AG10803 (cell line): ENCODE measurements at regions not wholly inside any gene's neighbourhood (a gene's known extent, or its start where the extent isn't known, plus 50 kb on each side); places are given as distances from the start of the nearest gene placed in this dataset.
"Not testable (repeated sequence)": the region's sequence is repeated elsewhere in the genome, so short reads cannot be mapped to it uniquely, and the experiment has no call there.

Experiments used
- DNase-seq: peaks from one replicate; pipeline ENCODE4 v3.0.0; 2010; ENCODE audit warnings: low read depth
- H3K4me3 ChIP-seq: 2 replicates; pipeline ENCODE4 v1.5.1; 2011; ENCODE audit warnings: mild to moderate bottlenecking, low read length, control low read depth
- CTCF ChIP-seq: conservative IDR thresholded peaks from 2 replicates; pipeline ENCODE4 v1.5.1; 2011; ENCODE audit warnings: mild to moderate bottlenecking, low read length, control low read depth, inconsistent platforms

- DNase-seq: no peak
- H3K4me3 ChIP-seq: no peak overlapping the region
- no peak for TF ChIP-seq CTCF
Measured at GRCh38 chr22:48629631-48630432, 1197.8 kb downstream of the BRD1 start.

- no peak for DNase-seq
- TF ChIP-seq CTCF: no peak
- H3K4me3 ChIP-seq: no peak overlapping the region
Measured at GRCh38 chr22:48628891-48629543, 1198.7 kb downstream of the BRD1 start.

DNA sequence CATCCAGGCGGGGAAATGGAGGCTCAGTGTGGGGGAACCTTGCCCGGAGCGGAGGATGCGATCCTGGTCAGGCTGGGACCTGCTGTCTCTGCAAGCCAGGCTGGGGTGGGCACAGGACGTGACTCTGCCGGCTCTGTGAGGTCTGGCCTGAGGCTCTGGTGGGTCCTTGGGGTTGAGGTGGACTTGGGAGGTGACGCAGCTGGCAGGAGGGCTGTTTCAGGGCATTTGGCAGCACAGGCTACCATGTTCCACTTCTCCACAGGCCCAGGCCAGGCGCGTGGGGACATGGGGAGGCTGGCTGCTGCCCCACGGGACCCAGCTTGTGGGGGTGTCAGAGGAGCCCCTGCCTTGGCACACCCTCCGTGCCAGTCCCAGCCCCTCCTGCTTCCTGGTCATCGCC is 1199.7 kb downstream of the BRD1 start:
- no peak overlapping the region for H3K4me3 ChIP-seq
- DNase-seq: no peak
- TF ChIP-seq CTCF: no peak

DNA sequence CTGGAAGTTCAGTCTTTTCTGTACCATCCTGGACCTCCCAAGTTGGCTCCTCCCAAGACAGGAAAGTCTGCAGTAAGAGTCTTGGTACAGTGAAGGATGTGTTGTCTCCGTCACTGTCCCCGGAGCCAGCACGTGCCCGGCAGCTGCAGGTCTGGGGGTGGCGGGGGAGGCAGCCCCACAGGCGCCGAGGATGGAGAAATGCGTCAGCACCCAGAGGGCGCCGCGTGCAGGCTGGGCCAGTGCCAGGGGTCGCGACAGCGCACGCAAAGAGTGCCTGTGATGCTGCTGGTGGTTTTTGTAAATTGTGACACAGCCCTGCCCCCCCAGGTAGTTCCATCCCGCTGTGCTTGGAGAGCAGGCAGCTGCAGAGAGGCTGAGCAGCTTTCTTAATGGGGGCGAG is 1200.5 kb downstream of the BRD1 start:
- TF ChIP-seq CTCF: no peak
- DNase-seq: peak; percentile 53
- no peak overlapping the region for H3K4me3 ChIP-seq

- no peak for TF ChIP-seq CTCF
- no peak for DNase-seq
- H3K4me3 ChIP-seq: no peak overlapping the region
Measured at GRCh38 chr22:48624401-48624800, 1203.3 kb downstream of the BRD1 start.

- TF ChIP-seq CTCF: no peak
Measured at GRCh38 chr22:48622891-48623545, 1204.7 kb downstream of the BRD1 start.

DNA sequence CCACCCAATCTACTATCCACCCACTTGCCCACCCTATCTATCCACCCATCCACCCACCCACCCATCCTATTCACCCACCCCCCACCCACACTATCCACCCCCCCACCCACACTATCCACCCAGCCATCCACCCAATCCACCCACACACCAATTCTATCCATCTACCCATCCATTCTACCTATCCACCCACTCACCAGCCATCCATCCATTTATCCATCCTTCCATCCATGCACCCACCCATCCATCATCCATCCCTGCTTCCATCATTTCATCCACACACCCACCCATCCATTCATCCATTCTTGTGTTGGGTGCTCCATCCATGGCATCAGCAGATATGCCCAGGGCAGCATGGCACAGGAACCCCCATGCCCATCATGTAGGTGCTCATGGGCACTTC is 1206.6 kb downstream of the BRD1 start:
- no peak for DNase-seq
- no peak for TF ChIP-seq CTCF
- no peak overlapping the region for H3K4me3 ChIP-seq

More at GRCh38 chr22:48622891-48623545, 1204.7 kb downstream of the BRD1 start:
- H3K4me3 ChIP-seq: no peak overlapping the region
- no peak for DNase-seq

GRCh38 chr22:48620460-48620859 is 1207.2 kb downstream of the BRD1 start:
- DNase-seq, H3K4me3 ChIP-seq: not testable (repeated sequence)
